Keratinocyte (primary cell): ENCODE measurements at regions not wholly inside any gene's neighbourhood (a gene's known extent, or its start where the extent isn't known, plus 50 kb on each side); places are given as distances from the start of the nearest gene placed in this dataset.

Experiments used
- DNase-seq: peaks from one replicate; pipeline ENCODE4 v3.0.0-alpha.2; 2011; ENCODE audit warnings: low read depth, missing footprints, low spot score
- FAIRE-seq: peaks from 2 replicates; lab custom pipeline; 2011; peaks lifted over from hg19 to GRCh38; lab: Jason Lieb, UNC
- H2AFZ ChIP-seq: 2 replicates; pipeline ENCODE4 v1.6.0; 2012; ENCODE audit warnings: low read length, control low read depth, inconsistent platforms; ENCODE audit not compliant: control insufficient read depth
- H3K27ac ChIP-seq: 2 replicates; pipeline ENCODE4 v1.5.1; 2011; ENCODE audit warnings: low read length; ENCODE audit not compliant: control insufficient read depth, insufficient read depth
- H3K27me3 ChIP-seq: 3 replicates; pipeline ENCODE4 v1.6.0; 2011; ENCODE audit warnings: low read length; ENCODE audit not compliant: control insufficient read depth, insufficient read depth; ENCODE audit errors: extremely low read depth
- H3K36me3 ChIP-seq, 2 experiments: 2 replicates in 1 of 2; 3 replicates in 1 of 2; pipeline ENCODE4 v1.5.1; 2011; ENCODE audit warnings: low read length in 2 of 2, mild to moderate bottlenecking in 1 of 2; ENCODE audit not compliant: control insufficient read depth in 2 of 2, insufficient read depth in 2 of 2; ENCODE audit errors: extremely low read depth in 1 of 2
- H3K4me1 ChIP-seq: 3 replicates; pipeline ENCODE4 v1.5.1; 2011; ENCODE audit warnings: low read length; ENCODE audit not compliant: control insufficient read depth, insufficient read depth; ENCODE audit errors: extremely low read depth
- H3K4me2 ChIP-seq: 3 replicates; pipeline ENCODE4 v1.6.0; 2011; ENCODE audit warnings: low read depth, low read length; ENCODE audit not compliant: control insufficient read depth, insufficient read depth; ENCODE audit errors: extremely low read depth
- H3K4me3 ChIP-seq, 3 experiments: fragments of 200-600 bp in 1 of 3; sonication (generic) in 1 of 3; 2 replicates in 2 of 3; 3 replicates in 1 of 3; pipeline ENCODE4 v1.5.1; 2011 to 2016; ENCODE audit warnings: low read length in 3 of 3, mild to moderate bottlenecking in 3 of 3, control low read depth in 2 of 3, inconsistent platforms in 1 of 3, low read depth in 1 of 3, mixed read lengths in 1 of 3, mixed run types in 1 of 3, moderate library complexity in 1 of 3; ENCODE audit not compliant: control insufficient read depth in 2 of 3, insufficient read depth in 2 of 3; ENCODE audit errors: extremely low read depth in 1 of 3
- H3K79me2 ChIP-seq: 2 replicates; pipeline ENCODE4 v1.6.0; 2012; ENCODE audit warnings: low read length; ENCODE audit not compliant: control insufficient read depth, insufficient read depth
- H3K9ac ChIP-seq: 3 replicates; pipeline ENCODE4 v1.6.0; 2011; ENCODE audit warnings: low read length; ENCODE audit not compliant: control insufficient read depth, insufficient read depth; ENCODE audit errors: extremely low read depth
- H3K9me1 ChIP-seq: 3 replicates; pipeline ENCODE4 v1.6.0; 2011; ENCODE audit warnings: low read length; ENCODE audit not compliant: control insufficient read depth, insufficient read depth; ENCODE audit errors: extremely low read depth
- H3K9me3 ChIP-seq: 2 replicates; pipeline ENCODE4 v1.5.1; 2012; ENCODE audit warnings: low read depth, low read length; ENCODE audit not compliant: control insufficient read depth
- H4K20me1 ChIP-seq: 3 replicates; pipeline ENCODE4 v1.6.0; 2011; ENCODE audit warnings: low read length; ENCODE audit not compliant: control insufficient read depth, insufficient read depth; ENCODE audit errors: extremely low read depth
- CTCF ChIP-seq, 3 experiments: IDR thresholded peaks in 1 of 3; conservative IDR thresholded peaks in 1 of 3; optimal IDR thresholded peaks in 1 of 3; 2 replicates in 2 of 3; 3 replicates in 1 of 3; pipeline versions ENCODE3 to v1.5.1; 2011; ENCODE audit warnings: low read length in 3 of 3, mild to moderate bottlenecking in 3 of 3, moderate library complexity in 2 of 3, control low read depth in 1 of 3, inconsistent platforms in 1 of 3; ENCODE audit not compliant: insufficient read depth in 2 of 3; ENCODE audit errors: extremely low read depth in 1 of 3
- EZH2 ChIP-seq: IDR thresholded peaks from one replicate; pipeline ENCODE4 v1.6.1; 2012; ENCODE audit warnings: inconsistent platforms, mild to moderate bottlenecking, low read length, moderate library complexity
- dilution Hi-C: fragments of 300-500 bp; cut with MboI; formaldehyde crosslinking; loops from one replicate; pipeline ENCODE4 v1.7.0; 2020; ENCODE audit warnings: low sequenced_read_pairs; ENCODE audit not compliant: extremely low pct_ligation_motif_present

DNA sequence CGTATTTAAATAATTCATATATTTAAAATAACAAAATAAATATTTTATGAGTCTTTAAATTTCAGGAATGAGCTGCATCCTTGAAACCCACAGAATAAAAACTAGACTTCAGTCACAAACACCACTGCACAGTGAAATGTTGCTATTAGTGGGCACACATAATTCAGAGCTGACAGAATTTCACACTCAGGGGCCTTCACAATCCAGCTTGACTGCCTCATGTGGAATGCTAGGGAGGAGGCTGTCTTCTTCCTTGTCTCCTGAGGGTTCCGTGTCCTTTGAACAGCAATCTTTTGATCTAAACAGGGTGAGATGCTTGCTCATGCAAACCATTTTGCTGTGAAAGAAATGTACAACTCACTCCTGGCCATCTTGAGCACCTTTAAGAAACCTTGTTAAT is 346.7 kb downstream of the CCSER2 start:
- H3K4me1 ChIP-seq = no peaks in the 10 kb centered on the region
- H3K27ac ChIP-seq = no peak overlapping the region
- no peaks in the 10 kb centered on the region for H3K27me3 ChIP-seq
- H4K20me1 ChIP-seq = no peaks in the 10 kb centered on the region
- H3K9me1 ChIP-seq = no peaks in the 10 kb centered on the region
- H3K9ac ChIP-seq = no peak overlapping the region
- DNase-seq (no peak), FAIRE-seq (no peak)
- no peaks in the 10 kb centered on the region for H3K79me2 ChIP-seq
- no peaks in the 10 kb centered on the region for H3K9me3 ChIP-seq
- H3K4me2 ChIP-seq = no peak overlapping the region
- no peak for TF ChIP-seq CTCF (optimal IDR thresholded peaks at IDR 0.05 in 1 of 3, IDR thresholded peaks at IDR 0.05 in 1 of 3, conservative IDR thresholded peaks at IDR 0.05 in 1 of 3; ENCODE audit: extremely low read depth in 1 of 3, insufficient read depth in 2 of 3, low read length in 3 of 3)
- TF ChIP-seq EZH2 = no peak
- no peak overlapping the region for H2AFZ ChIP-seq
- no peaks in the 10 kb centered on the region for H3K36me3 ChIP-seq
- H3K4me3 ChIP-seq = no peak overlapping the region
- dilution Hi-C loops = no loop called here

- TF ChIP-seq EZH2 (no peak), CTCF (optimal IDR thresholded peaks at IDR 0.05 in 1 of 3, IDR thresholded peaks at IDR 0.05 in 1 of 3, conservative IDR thresholded peaks at IDR 0.05 in 1 of 3; ENCODE audit: extremely low read depth in 1 of 3, insufficient read depth in 2 of 3, low read length in 3 of 3) (no peak)
- Histone ChIP-seq H3K4me2 (no peak overlapping the region), H3K27ac (no peak overlapping the region), H3K4me1 (no peaks in the 10 kb centered on the region), H3K9me1 (no peaks in the 10 kb centered on the region), H3K79me2 (no peaks in the 10 kb centered on the region), H3K9ac (no peak overlapping the region), H4K20me1 (no peaks in the 10 kb centered on the region), H3K36me3 (no peaks in the 10 kb centered on the region), H3K9me3 (no peaks in the 10 kb centered on the region), H2AFZ (no peak overlapping the region), H3K4me3 (no peak overlapping the region), H3K27me3 (no peaks in the 10 kb centered on the region)
- FAIRE-seq = no peak
- dilution Hi-C loops = no loop called here
- no peak for DNase-seq
Observed at GRCh38 chr10:84676536-84676935, 348.1 kb downstream of the CCSER2 start.
